ENCODE measurements at regions not wholly inside any gene's neighbourhood (a gene's known extent, or its start where the extent isn't known, plus 50 kb on each side); places are given as distances from the start of the nearest gene placed in this dataset.
A peak's percentile ranks its signal among the peaks of the same experiment; 100 is the strongest.
"Not testable (repeated sequence)": the region's sequence is repeated elsewhere in the genome, so short reads cannot be mapped to it uniquely, and the experiment has no call there.

- DNase-seq (ENCODE audit: low spot score in 2 of 2) = no peak
- H3K4me3 ChIP-seq (ENCODE audit: low read depth, poor library complexity, severe bottlenecking) = no peak overlapping the region
- no peak for TF ChIP-seq CTCF (IDR thresholded peaks at IDR 0.05)
- TF ChIP-seq POLR2A (IDR thresholded peaks at IDR 0.05) = no peak
- 25 to 36% methylated on average over 3 of the region's 3 CpGs for WGBS, 2 donors
- intact Hi-C loops (cut with DNase I; ENCODE audit: low total_unique reads) = no loop called here
These were observed 278.2 kb upstream of the COL3A1 start for GRCh38 chr2:188695953-188696352.

GRCh38 chr2:188698151-188698550 is 276.0 kb upstream of the COL3A1 start:
- intact Hi-C loops (cut with DNase I; ENCODE audit: low total_unique reads); DNase-seq (ENCODE audit: low spot score in 2 of 2); H3K4me3 ChIP-seq (ENCODE audit: low read depth, poor library complexity, severe bottlenecking): not testable (repeated sequence)
- 85 to 90% methylated on average over 1 of the region's 1 CpG for WGBS, 2 donors

- no peak for TF ChIP-seq POLR2A (IDR thresholded peaks at IDR 0.05)
- TF ChIP-seq CTCF (IDR thresholded peaks at IDR 0.05) = no peak
- DNase-seq (ENCODE audit: low spot score in 2 of 2) = no peak
- H3K4me3 ChIP-seq (ENCODE audit: low read depth, poor library complexity, severe bottlenecking) = no peak overlapping the region
- WGBS, 2 donors = 65 to 72% methylated on average over 2 of the region's 2 CpGs
- intact Hi-C loops (cut with DNase I; ENCODE audit: low total_unique reads) = no loop called here
These were observed 272.3 kb upstream of the COL3A1 start for GRCh38 chr2:188701836-188702235.

- intact Hi-C loops (cut with DNase I; ENCODE audit: low total_unique reads) = no loop called here
- TF ChIP-seq CTCF (IDR thresholded peaks at IDR 0.05) = no peak
- no peak for TF ChIP-seq POLR2A (IDR thresholded peaks at IDR 0.05)
- WGBS, 2 donors = 72 to 82% methylated on average over 2 of the region's 2 CpGs
- DNase-seq (ENCODE audit: low spot score in 2 of 2) = no peak
- H3K4me3 ChIP-seq (ENCODE audit: low read depth, poor library complexity, severe bottlenecking) = no peak overlapping the region
These were observed 269.0 kb upstream of the COL3A1 start for GRCh38 chr2:188705191-188705590.

GRCh38 chr2:188713961-188714360 is 260.2 kb upstream of the COL3A1 start:
- WGBS, 2 donors = 25 to 68% methylated on average over 1 of the region's 1 CpG
- H3K4me3 ChIP-seq (ENCODE audit: low read depth, poor library complexity, severe bottlenecking) = no peak overlapping the region
- DNase-seq (ENCODE audit: low spot score in 2 of 2) = no peak
- intact Hi-C loops (cut with DNase I; ENCODE audit: low total_unique reads) = no loop called here
- TF ChIP-seq CTCF (IDR thresholded peaks at IDR 0.05) = no peak
- no peak for TF ChIP-seq POLR2A (IDR thresholded peaks at IDR 0.05)

GRCh38 chr2:188720811-188721605 is 253.2 kb upstream of the COL3A1 start:
- no peak for TF ChIP-seq POLR2A (IDR thresholded peaks at IDR 0.05)
- no peak for TF ChIP-seq CTCF (IDR thresholded peaks at IDR 0.05)
- intact Hi-C loops (cut with DNase I; ENCODE audit: low total_unique reads) = no loop called here
- DNase-seq (ENCODE audit: low spot score in 2 of 2) = peak in 1 of 2 donors; percentile 15
- WGBS, 2 donors = 57 to 58% methylated on average over 2 of the region's 2 CpGs
- no peak overlapping the region for H3K4me3 ChIP-seq (ENCODE audit: low read depth, poor library complexity, severe bottlenecking)
